ENCODE measurements at regions not wholly inside any gene's neighbourhood (a gene's known extent, or its start where the extent isn't known, plus 50 kb on each side); places are given as distances from the start of the nearest gene placed in this dataset.

- no peaks in the 10 kb centered on the region for H3K79me2 ChIP-seq (replicated peaks; ENCODE audit: insufficient read depth, low read length)
- no peak overlapping the region for H2AFZ ChIP-seq (ENCODE audit: low read depth, low read length)
- H3K4me3 ChIP-seq (ENCODE audit: low read length) = no peak overlapping the region
- H3K27ac ChIP-seq (ENCODE audit: low read length) = no peak overlapping the region
- no peaks in the 10 kb centered on the region for H3K27me3 ChIP-seq (ENCODE audit: insufficient read depth, low read depth, low read length)
- no peaks in the 10 kb centered on the region for H4K20me1 ChIP-seq (ENCODE audit: insufficient read depth)
- no peaks in the 10 kb centered on the region for H3K36me3 ChIP-seq (ENCODE audit: insufficient read depth, low read length)
- H3F3A ChIP-seq (ENCODE audit: insufficient read depth, low read length, poor library complexity, severe bottlenecking) = no peaks in the 10 kb centered on the region
- H3K9me3 ChIP-seq (ENCODE audit: low read length) = no peaks in the 10 kb centered on the region
- H3K9me2 ChIP-seq (ENCODE audit: insufficient read depth, low read length) = no peaks in the 10 kb centered on the region
- no peak overlapping the region for H3K9ac ChIP-seq (ENCODE audit: low read length)
- no peak overlapping the region for H3K4me2 ChIP-seq (ENCODE audit: low read length)
- TF ChIP-seq RAD21 (conservative IDR thresholded peaks at IDR 0.05) (no peak), CTCF (IDR thresholded peaks at IDR 0.05; ENCODE audit: poor library complexity, severe bottlenecking) (no peak), REST (IDR thresholded peaks at IDR 0.05; ENCODE audit: borderline replicate concordance) (no peak), EP300 (conservative IDR thresholded peaks at IDR 0.05; ENCODE audit: poor library complexity, severe bottlenecking) (no peak), EZH2 (IDR thresholded peaks at IDR 0.05; ENCODE audit: borderline replicate concordance, insufficient read depth, low read length, poor library complexity, severe bottlenecking) (no peak), MXI1 (conservative IDR thresholded peaks at IDR 0.05; ENCODE audit: poor library complexity, severe bottlenecking) (no peak), TAF1 (IDR thresholded peaks at IDR 0.05; ENCODE audit: low read depth) (no peak), SMC3 (conservative IDR thresholded peaks at IDR 0.05; ENCODE audit: poor library complexity) (no peak), POLR2AphosphoS5 (IDR thresholded peaks at IDR 0.05) (no peak)
Measured at GRCh38 chr2:221115944-221116343, 456.2 kb downstream of the EPHA4 start.

- no peaks in the 10 kb centered on the region for H4K20me1 ChIP-seq (ENCODE audit: insufficient read depth)
- H3K27me3 ChIP-seq (ENCODE audit: insufficient read depth, low read depth, low read length) = no peaks in the 10 kb centered on the region
- no peaks in the 10 kb centered on the region for H3F3A ChIP-seq (ENCODE audit: insufficient read depth, low read length, poor library complexity, severe bottlenecking)
- TF ChIP-seq EP300 (conservative IDR thresholded peaks at IDR 0.05; ENCODE audit: poor library complexity, severe bottlenecking) (no peak), RAD21 (conservative IDR thresholded peaks at IDR 0.05) (no peak), CTCF (IDR thresholded peaks at IDR 0.05; ENCODE audit: poor library complexity, severe bottlenecking) (no peak), EZH2 (IDR thresholded peaks at IDR 0.05; ENCODE audit: borderline replicate concordance, insufficient read depth, low read length, poor library complexity, severe bottlenecking) (no peak), MXI1 (conservative IDR thresholded peaks at IDR 0.05; ENCODE audit: poor library complexity, severe bottlenecking) (no peak), REST (IDR thresholded peaks at IDR 0.05; ENCODE audit: borderline replicate concordance) (no peak), TAF1 (IDR thresholded peaks at IDR 0.05; ENCODE audit: low read depth) (no peak), POLR2AphosphoS5 (IDR thresholded peaks at IDR 0.05) (no peak)
- H3K9ac ChIP-seq (ENCODE audit: low read length) = no peak overlapping the region
- no peaks in the 10 kb centered on the region for H3K79me2 ChIP-seq (replicated peaks; ENCODE audit: insufficient read depth, low read length)
- no peak overlapping the region for H2AFZ ChIP-seq (ENCODE audit: low read depth, low read length)
- H3K9me2 ChIP-seq (ENCODE audit: insufficient read depth, low read length) = no peaks in the 10 kb centered on the region
- H3K27ac ChIP-seq (ENCODE audit: low read length) = no peak overlapping the region
- no peak overlapping the region for H3K4me3 ChIP-seq (ENCODE audit: low read length)
- H3K36me3 ChIP-seq (ENCODE audit: insufficient read depth, low read length) = no peaks in the 10 kb centered on the region
- H3K9me3 ChIP-seq (ENCODE audit: low read length) = no peaks in the 10 kb centered on the region
- no peak overlapping the region for H3K4me2 ChIP-seq (ENCODE audit: low read length)
Measured at GRCh38 chr2:221120643-221121042, 451.5 kb downstream of the EPHA4 start.
